Inferior parietal cortex (tissue), 1 donor: ENCODE measurements at regions not wholly inside any gene's neighbourhood (a gene's known extent, or its start where the extent isn't known, plus 50 kb on each side); places are given as distances from the start of the nearest gene placed in this dataset.

Experiments
- DNase-seq: peaks from one replicate; pipeline ENCODE4 v3.0.0-alpha.2; 2016; ENCODE audit errors: extremely low spot score

DNA sequence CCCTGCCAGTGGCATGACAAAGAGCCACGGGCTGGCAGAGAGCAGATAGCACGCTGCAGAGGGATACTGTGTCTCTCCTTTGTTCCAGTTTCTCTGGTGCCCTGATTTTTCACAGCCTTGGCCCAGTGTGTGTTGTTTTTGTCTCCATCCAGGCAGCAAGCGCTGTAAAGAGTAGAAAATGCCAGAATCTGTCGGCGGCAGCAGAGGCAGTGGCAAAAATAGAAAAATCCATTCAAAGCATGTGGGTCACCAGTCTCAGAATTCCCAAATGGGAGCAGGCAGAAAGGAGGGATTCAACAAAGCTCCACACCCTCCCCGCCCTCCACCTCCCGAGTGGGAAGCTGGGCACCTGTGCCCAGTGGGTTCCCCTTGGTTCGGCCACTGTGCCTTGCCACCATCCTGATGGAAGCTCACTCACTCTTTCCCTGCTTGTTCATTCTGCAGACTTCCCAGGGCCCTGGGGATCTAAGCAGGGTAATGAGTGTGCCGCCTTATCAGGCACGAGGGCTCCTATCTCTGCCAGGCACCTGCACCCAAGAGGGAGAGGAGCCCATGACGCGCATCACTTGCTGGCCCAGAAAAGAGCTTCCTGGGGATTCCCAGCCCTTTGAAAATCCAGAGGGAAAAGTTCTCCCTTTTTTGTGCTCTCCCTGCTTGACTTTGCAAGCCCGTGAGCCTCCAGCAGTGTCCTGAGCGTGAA lies 416.9 kb downstream of the IRS2 start:
- DNase-seq = peak; percentile 62

DNA sequence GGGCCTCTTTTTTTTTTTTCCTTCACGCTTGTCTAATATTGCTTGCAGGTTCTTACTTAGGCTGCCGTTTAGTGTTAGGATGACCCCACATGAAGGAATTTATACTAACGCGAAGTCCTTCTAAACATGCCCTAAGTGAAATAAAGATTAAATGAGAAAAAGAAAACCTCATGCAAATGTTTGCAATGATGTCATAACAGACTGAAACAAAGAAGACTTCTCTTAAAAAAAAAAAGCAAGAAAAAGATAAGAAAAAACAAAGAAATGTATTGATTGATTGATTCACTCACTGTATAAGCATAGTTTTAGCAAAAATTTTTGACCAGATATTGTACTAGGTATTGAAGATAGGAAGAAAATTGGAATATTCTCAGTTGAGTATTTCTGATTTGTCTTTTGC lies 418.2 kb downstream of the IRS2 start:
- DNase-seq = no peak

DNA sequence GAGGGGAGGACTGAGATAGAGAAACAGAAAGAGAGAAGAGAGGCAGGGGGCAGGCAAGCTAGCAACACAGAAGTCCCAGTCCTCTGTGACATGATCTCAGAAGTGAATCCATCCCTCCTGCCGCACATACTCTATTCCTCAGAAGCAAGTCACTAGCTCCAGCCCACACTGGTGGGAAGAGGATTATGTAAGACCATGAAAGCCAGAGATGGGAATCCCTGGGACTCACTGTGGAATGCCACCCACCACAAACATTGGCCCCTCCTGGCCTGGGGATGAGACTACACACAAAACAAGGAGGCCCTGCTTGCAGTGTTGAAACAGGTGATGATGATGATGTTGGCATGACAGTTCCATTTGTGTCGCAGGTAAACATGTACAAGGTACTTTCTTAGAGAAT lies 419.9 kb downstream of the IRS2 start:
- no peak for DNase-seq

DNA sequence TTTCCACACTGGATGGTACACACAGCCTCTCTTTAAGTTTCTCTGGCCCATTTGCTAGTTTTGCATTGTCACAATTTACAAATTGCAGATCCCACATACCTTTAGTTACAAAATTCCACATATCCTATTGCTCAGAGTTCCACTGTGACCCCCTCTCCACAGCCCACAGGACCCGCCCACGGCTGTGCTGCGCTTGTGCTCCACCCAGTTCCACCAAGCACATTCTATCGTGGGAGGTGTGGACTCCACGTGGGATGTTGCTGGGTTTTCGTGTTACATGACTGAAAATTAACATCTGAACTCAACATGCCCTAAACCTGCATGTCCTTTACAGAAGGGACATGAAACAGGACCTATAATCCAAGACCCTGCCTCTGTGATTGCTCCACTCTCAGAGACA lies 423.0 kb downstream of the IRS2 start:
- no peak for DNase-seq

DNA sequence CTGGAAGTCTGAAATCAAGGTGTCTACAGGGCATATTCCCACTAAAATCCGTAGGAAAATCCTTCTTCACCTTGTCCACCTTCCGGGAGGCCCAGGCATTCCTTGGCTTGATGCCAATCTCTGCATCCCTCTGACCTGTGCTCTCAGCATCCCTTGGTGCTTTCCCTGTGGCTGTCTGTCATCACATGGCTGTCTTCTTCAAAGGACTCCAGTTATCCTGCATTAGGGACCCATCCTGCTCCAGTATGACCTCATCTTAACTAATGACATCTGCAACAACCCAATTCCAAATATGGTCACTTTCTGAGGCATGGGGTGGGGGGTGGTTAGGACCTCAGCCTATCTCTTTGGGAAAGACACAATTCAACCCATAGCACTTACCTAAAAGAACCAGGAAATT lies 423.8 kb downstream of the IRS2 start:
- no peak for DNase-seq

DNA sequence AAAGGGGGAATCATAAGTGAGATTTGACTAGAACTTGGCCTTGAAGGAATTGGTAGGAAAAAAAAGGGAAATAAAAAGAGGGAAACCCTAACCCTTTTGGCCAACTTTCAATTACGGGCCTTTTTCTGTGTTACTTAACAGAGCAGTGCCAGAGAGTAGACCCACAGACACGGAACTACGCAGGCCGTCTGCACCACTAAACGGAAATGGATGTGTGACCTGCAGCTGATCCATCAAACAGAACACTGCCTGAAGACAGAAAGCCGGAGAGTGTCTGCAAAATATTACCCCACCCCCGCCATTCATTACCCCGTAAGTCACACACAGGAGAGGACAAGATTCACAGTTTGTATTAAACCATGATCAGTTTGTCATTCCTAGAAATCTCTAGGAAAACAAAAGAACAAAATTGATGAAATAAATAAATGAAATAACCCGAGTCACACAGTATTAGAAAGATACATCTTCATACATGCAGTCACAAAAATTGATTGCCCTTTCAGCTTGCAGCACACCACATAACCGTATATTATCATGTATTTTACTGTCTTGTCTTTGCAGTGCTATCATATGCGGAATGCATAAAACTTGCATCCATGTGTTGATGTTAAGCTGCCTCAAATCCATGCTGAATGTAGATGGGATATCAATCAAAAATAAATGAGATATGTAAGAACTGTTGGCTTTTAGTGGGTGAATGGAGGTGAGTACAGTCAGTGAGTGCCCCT lies 424.7 kb downstream of the IRS2 start:
- no peak for DNase-seq

DNA sequence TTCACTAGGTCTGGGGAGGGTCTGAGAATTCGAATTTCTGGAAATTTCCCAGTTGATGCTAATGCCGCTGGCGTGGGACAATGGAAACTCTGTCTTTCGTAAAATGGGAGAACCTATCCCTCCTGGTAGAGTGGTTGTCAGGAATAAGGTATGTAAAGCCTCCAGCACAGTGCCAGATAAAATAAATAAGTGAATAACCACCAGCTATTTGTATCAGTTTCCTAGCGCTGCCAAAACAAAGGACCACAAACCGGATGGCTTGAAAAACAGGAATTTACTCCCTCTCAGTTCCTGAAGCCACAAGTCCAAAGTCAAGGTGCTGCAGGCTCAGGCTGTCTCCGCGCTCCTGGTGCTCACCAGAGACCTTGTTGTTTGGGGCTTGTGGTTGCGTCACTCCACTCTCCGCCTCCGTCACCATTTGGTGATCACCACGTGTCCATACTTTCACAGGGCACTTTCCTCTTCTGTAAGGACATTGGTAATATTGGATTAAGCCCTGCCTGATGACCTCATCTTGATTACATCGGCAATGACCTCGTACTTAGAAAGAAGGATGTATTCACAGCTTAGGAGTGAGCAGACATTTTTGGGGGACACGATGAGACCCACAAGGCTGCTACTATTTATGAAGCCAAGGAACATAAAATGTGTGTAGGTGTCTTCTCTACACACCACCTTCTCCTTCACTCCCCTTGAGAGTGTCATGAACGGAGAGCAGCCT lies 428.5 kb downstream of the IRS2 start:
- no peak for DNase-seq

DNA sequence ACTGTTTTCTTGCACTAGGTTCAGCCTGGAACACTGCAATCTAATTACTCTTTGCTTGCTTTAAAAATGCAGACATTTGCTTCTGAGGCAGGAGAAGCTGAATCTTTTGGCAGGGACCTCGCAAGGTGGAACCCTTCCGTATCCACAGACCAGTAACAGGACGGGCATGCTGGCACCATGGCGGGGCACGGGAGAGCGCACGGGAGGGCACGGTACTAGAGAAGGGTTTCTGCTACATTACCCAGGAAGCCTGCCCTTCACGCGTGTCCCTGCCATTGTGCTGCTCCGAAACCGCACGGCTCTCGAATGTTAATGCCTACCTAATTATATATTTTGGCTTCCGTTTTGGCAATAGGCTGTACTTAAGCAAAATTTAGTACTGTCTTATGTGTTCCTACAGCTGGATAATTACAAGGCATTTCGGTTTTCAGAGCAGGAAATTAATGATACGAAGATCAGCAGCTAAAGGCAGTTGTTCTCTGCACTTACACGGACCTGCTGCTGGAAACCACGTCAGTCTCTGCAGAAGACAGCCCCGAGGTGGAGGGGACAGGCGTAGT lies 430.4 kb downstream of the IRS2 start:
- no peak for DNase-seq

DNA sequence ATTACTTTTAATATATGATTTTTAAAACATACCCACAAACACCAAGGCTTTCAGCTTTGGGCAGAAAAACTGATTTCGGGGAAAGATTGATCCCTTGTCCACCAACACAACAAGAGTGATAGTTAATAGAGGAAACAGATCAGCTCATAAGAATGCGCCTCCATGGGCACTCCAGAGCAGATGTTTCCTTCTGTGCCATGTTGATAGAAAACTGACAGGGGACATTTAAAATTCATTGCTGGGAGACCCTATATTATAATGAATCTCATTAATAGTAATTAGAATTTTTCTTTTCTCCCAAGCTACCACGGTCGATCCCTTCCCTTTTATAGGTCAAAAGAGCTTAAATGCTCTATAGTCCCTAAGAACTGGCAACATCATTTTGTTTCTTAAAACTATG lies 431.2 kb downstream of the IRS2 start:
- no peak for DNase-seq

DNA sequence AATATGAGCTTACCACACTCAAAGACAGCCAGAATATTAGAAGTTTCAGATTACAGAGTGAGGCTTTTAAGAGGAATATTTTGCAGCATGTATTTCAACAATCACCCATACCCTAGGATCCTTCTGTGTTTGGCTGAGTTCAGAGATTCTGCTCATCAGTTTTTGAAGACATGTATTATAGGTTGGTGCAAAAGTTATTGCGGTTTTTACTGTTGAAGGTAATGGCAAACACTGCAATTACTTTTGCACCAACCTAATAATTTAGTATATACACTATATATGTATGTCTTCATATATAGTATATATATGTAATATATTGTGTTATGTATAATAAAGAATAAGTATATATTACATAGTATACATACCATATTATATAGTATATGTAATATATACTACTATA lies 435.1 kb downstream of the IRS2 start:
- no peak for DNase-seq

DNA sequence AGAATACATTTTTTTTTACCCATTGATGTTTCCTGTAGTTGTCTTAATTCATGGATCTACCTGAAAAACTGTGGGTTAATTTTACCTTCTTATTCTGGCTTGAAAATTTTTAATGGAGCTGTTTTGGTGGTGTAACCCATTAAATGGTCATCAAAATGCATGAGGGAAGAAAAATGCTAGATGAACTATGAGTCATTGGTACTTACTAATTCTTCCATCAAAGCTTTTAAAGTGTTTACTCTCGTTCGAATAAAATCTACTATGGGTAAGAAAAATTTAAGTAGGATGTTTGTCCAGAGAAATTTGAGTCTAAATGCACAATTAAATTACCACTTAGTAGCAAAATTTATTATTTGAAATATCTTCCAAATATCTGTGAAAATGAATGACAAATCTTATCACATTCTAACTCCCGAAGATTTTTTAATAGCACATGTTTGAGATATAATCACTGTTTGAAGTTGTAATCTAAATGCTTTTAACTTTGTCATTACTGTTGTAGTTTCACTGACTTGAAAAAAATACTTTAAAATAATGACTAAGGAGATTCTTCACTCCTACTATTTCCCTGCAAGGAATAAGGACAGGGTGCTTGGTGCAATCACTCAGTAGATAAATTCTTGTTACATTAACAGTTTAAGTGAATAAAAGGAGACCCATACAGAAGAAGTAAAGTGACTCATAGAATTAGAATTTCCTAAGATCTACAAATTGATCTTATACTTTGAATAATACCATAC lies 437.7 kb downstream of the IRS2 start:
- DNase-seq = no peak

DNA sequence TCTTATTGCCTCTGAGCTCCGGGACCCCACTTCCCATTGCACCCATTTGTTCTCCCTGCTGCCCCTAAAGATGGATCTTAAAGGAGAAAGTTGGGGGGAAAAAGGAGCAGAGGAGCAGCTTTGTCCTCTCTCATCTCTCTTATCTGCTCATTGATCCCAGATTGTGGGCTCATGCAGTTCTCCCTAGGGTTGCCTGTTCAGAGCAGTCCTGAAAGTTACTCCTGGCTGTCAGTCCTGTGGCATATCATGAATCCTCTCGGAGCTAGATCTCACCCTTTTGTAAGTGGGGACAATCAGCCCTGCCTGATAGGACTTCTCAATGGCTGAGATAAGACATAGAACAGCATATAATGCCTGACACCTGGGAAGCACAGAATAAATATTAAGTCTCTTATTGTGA lies 440.3 kb downstream of the IRS2 start:
- DNase-seq = no peak

DNA sequence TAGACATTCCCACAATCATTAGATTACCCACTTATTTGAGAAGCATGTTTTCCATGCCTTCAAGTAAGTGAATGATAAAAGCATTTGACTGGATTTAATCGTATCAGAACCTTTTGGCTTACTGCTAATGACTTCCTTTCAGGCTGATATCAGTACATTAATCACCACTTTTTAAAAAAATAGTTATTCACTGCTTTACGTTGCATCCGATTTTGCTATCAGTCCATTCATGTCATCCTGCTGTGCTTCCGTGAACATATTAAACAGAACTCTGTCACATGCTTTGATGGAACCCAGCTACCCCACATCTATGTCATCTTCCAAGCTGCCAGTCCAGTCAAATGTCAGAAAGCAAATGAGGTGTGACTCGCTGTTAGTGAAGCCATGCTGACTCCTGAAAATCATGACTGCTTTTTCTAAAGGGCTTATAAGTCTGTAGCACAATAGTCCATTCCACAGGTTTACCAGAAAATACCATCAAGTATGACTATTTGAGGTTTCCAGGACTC lies 440.9 kb downstream of the IRS2 start:
- no peak for DNase-seq

DNA sequence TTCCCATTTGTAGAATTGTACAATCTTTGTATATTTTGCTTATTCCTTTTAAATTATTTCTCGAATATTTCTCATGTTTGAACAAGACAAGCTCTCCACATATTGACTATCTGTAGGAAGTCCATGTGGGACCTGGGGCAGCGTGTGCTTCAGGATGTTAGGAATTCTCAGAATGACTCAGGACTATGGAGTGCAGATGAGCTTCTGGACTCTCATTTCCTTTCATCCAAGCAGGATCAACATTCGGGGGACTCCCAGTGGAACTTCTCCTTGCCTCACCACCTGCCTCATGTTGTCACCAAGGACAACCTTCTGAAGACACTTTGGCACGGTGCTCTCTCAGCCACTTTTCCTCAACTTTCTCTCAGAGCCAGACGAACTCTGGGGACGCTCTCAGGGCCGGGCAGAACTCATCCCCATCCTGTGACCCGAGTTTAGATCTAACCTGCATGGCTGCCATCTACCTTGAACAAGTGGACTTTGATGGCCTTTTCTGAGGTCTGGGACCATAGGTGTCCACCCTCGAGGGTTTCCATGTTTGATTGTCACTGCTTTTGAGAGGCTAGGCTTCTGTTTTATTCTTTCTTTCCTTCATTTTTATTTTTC lies 441.7 kb downstream of the IRS2 start:
- DNase-seq = no peak

DNA sequence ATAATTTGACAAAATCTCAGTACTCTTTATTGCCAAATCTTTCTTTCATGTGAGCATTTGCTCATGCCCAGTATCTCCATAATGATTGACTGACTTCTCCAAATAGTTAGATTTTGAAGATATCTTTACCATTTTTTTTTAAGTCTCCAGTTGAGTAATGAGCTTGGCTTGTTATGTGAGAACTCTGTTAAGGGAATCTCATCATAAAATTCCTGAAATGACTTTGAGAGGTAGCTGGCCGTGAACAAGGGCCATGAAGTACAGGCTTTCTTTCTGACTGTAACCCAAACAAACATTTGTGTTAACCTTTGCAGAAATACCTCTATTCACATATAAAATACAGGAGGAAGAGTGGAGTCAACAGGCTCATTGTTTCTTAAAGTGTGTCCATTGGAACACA lies 449.7 kb downstream of the IRS2 start:
- DNase-seq = no peak

DNA sequence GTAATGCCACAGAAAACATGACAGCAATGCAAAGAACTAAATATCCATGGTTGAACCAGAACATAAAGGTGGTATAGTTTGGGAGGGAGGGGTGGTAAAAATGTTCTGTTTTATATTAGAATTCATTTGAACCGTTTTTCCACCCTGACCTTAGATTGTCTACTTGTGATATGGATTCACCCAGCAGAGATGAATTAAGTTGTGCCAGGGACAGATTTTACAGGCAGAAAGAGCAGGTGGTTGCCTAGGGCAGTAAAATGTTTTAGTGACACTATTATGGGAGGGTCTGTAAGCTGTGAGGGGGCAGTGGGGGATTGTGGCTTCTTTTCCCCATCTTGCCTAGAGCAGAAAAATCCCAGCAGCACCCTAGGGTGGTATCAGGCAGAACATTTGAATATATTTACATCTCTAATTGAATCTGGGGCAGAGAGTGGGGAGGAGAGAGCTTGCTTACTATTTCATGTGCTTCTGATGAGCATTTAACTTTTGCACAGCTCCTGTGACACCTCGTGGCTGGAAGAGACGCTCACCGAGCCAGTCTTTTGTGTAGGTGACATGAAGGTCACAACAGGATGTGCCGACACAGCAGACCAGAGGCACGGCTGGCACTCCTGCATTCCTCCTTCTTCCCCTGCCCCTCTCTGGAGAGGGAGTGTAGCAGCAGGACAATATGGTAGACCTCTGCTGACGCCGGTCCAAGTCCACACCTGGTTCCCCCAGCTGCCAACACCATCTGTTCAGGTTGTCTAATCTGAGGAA lies 452.3 kb downstream of the IRS2 start:
- DNase-seq = no peak

DNA sequence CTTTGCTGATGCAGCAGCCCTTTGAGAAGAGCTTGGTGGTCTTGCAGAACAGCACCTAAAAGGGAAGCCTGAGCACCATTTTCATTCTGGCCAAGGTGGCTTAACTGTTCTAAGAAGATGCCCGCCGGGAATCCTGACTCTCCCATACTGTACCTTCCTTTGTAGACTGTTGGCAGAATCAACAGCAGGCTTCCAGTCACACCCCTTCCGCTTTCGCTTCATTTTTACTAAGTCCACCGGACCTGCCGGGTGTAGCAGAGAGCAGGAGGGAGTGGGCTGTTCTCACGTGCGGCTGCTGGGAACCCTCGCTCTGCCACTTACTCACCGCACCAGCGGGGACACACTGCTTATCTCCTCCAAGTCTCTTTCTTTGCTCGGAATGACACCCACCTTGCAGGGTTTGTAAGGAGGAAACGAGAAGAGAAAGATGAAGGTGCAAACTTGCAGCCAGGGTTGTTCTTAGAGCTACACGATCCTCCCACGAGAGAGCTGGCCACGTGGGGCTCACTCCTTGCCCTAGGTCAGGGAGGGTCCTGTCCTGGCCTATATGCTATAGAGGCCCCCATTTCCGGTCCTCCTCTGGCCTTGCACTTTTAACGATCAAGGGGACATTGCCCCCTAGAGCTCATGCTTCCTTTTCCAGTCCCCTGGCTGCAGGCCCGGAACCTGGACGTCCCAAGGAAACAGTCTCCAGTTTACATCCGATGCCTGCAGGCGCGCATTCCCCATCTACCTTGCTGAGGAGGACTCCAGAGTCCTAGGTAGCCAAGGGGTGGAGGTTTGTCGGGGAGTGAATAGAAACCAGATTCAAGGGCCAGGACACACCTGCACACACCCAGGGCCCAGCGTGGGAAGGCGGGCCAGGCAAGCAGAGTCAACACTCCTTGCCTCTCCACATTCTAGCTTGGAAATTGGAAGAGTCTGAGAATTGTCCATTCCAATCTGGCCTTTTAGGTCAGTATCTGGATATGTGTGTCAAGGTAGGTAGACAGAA lies 453.6 kb downstream of the IRS2 start:
- no peak for DNase-seq

DNA sequence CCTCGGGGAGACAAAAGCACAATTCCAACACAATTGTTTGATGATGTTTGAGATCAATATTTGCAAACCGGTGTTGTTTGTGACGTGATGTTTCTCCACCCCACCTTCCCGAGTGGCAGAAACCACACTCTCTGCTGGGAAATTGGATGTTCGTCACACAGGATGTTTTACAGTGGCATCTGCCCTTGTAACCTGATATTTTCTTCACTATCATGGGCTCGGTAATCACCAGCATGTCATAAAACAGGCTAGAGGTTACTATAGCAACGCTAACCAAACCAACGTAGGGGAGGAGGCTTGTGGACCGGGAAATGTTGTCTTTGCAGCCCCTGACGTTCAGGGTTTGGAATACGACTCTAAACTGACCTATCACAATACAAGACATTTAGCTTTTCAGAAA lies 454.5 kb downstream of the IRS2 start:
- DNase-seq = no peak

DNA sequence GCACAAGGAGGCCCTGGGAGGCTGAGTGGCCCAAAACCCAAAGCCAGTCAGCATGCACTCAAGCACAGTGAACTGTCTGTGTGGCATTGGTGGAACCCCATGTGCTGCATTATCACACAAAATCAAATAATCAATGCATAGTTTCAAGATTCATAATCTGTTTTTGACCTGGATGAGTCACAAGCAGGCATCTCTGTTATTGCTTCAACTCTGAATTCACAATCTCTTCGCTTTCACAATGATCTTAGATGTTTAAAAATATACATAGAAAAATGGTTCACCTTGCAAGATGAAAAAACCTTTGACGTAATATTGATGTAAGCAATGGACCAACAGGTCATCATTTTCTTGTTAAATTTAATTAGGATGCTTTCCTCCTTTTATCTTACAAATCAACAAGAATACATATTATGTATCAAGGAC lies 455.4 kb downstream of the IRS2 start:
- DNase-seq = no peak
